ENCODE measurements at regions not wholly inside any gene's neighbourhood (a gene's known extent, or its start where the extent isn't known, plus 50 kb on each side); places are given as distances from the start of the nearest gene placed in this dataset.

GRCh38 chr1:29379443-29380073, 143.2 kb downstream of the PTPRU start:
- DNase-seq: peak; percentile 19
